DOHH2 (cell line): ENCODE measurements at regions not wholly inside any gene's neighbourhood (a gene's known extent, or its start where the extent isn't known, plus 50 kb on each side); places are given as distances from the start of the nearest gene placed in this dataset.

Experiments
- H3F3A ChIP-seq: fragments of 200-600 bp; sonication (generic), shearing (Covaris generic); 2 replicates; pipeline ENCODE4 v1.6.0; 2016; ENCODE audit warnings: antibody characterized with exemption, mild to moderate bottlenecking; ENCODE audit not compliant: control insufficient read depth, insufficient read depth
- H3K27ac ChIP-seq: fragments of 200-600 bp; sonication (generic); 2 replicates; pipeline ENCODE4 v1.5.1; 2014; ENCODE audit warnings: low read depth, mild to moderate bottlenecking, low read length, moderate library complexity
- H3K27me3 ChIP-seq: fragments of 200-600 bp; sonication (generic); 2 replicates; pipeline ENCODE4 v1.6.1; 2014; ENCODE audit warnings: mild to moderate bottlenecking, low read length, mixed read lengths; ENCODE audit not compliant: control insufficient read depth
- H3K36me3 ChIP-seq: fragments of 200-600 bp; sonication (generic); 2 replicates; pipeline ENCODE4 v1.6.1; 2014; ENCODE audit warnings: mild to moderate bottlenecking, low read length, moderate library complexity, mixed read lengths; ENCODE audit not compliant: control insufficient read depth
- H3K4me1 ChIP-seq: fragments of 200-600 bp; sonication (generic); 2 replicates; pipeline ENCODE4 v1.6.1; 2014; ENCODE audit warnings: mild to moderate bottlenecking, low read length, mixed read lengths; ENCODE audit not compliant: control insufficient read depth
- H3K4me2 ChIP-seq: fragments of 200-600 bp; sonication (generic); 2 replicates; pipeline ENCODE4 v1.6.0; 2014; ENCODE audit warnings: mild to moderate bottlenecking, low read length, moderate library complexity
- H3K4me3 ChIP-seq: fragments of 200-600 bp; sonication (generic); 2 replicates; pipeline ENCODE4 v1.5.1; 2014; ENCODE audit warnings: mild to moderate bottlenecking, low read length, mixed read lengths
- H3K79me2 ChIP-seq: fragments of 200-600 bp; sonication (generic); 2 replicates; pipeline ENCODE4 v1.6.1; 2014; ENCODE audit warnings: mild to moderate bottlenecking, low read length, mixed read lengths; ENCODE audit not compliant: control insufficient read depth
- H3K9me2 ChIP-seq: fragments of 200-600 bp; sonication (generic); replicated peaks from 2 replicates; pipeline ENCODE4 v1.6.1; 2014; ENCODE audit warnings: mild to moderate bottlenecking, low read length, mixed read lengths; ENCODE audit not compliant: control insufficient read depth
- H3K9me3 ChIP-seq: fragments of 200-600 bp; sonication (generic); 2 replicates; pipeline ENCODE4 v1.6.1; 2014; ENCODE audit warnings: antibody characterized with exemption, low read length, mixed read lengths; ENCODE audit not compliant: control insufficient read depth, insufficient read depth
- H4K20me1 ChIP-seq: fragments of 200-600 bp; sonication (generic); 2 replicates; pipeline ENCODE4 v1.6.0; 2014; ENCODE audit warnings: low read depth, mild to moderate bottlenecking, antibody characterized with exemption, low read length, moderate library complexity; ENCODE audit not compliant: control insufficient read depth, insufficient read depth
- EZH2phosphoT487 ChIP-seq: fragments of 200-600 bp; sonication (generic); IDR thresholded peaks from 2 replicates; pipeline ENCODE4 v1.6.1; 2017; ENCODE audit warnings: borderline replicate concordance, mild to moderate bottlenecking, antibody characterized with exemption, low read length, moderate library complexity, mixed read lengths
- TF ChIP-seq, protein P1 (sequence below): fragments of 200-600 bp; sonication (generic); IDR thresholded peaks from one replicate; pipeline ENCODE4 v1.5.1; 2014; ENCODE audit warnings: antibody characterized with exemption, mild to moderate bottlenecking, low read depth, low read length; ENCODE audit not compliant: poor library complexity, severe bottlenecking

DNA sequence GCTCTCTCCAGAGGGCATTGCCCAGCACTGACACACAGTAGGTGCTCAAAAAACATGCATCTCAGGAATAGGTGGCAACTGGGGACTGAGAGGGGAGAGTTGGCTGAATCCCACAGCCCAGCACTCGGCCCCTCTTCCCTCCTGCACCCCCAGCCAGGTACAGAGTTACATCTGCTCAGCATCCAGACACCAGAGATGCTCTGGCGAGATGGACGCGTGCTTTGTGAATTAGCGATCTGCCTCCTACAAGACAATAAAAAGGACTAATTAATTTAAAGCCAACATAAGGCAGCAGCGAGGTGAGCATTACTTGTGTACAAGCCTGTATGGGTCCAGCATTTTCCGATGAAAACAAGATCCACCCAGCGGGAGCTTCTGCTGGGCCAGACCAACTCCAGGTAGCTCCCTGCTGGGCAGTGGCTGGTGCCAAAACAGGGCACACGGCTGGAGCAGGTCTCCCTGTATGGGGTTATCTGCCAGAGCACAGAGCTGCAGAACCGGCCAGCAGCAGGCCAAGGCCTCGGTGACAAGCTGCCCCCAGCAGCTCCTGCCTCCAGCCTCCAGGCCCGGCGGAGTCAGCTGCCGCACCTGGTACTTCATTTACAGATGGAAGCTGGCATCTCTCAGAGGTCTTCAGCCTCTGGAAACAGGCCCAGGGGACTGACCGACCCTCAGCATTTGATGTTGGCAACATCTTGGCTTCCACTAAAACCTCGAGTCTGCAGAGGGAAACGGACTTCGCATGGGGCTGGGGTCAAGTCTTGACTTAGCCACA is 219.7 kb upstream of the SDK2 start:
- no peaks in the 10 kb centered on the region for H3K36me3 ChIP-seq
- no peaks in the 10 kb centered on the region for H3K9me3 ChIP-seq
- no peaks in the 10 kb centered on the region for H3K9me2 ChIP-seq
- H3F3A ChIP-seq, result no peaks in the 10 kb centered on the region
- H4K20me1 ChIP-seq, result no peaks in the 10 kb centered on the region
- H3K27me3 ChIP-seq, result no peaks in the 10 kb centered on the region
- TF ChIP-seq, protein P1, sequence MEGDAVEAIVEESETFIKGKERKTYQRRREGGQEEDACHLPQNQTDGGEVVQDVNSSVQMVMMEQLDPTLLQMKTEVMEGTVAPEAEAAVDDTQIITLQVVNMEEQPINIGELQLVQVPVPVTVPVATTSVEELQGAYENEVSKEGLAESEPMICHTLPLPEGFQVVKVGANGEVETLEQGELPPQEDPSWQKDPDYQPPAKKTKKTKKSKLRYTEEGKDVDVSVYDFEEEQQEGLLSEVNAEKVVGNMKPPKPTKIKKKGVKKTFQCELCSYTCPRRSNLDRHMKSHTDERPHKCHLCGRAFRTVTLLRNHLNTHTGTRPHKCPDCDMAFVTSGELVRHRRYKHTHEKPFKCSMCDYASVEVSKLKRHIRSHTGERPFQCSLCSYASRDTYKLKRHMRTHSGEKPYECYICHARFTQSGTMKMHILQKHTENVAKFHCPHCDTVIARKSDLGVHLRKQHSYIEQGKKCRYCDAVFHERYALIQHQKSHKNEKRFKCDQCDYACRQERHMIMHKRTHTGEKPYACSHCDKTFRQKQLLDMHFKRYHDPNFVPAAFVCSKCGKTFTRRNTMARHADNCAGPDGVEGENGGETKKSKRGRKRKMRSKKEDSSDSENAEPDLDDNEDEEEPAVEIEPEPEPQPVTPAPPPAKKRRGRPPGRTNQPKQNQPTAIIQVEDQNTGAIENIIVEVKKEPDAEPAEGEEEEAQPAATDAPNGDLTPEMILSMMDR, result no peak
- TF ChIP-seq EZH2phosphoT487, result no peak
- no peak overlapping the region for H3K4me3 ChIP-seq
- H3K27ac ChIP-seq, result no peak overlapping the region
- no peaks in the 10 kb centered on the region for H3K4me1 ChIP-seq
- H3K4me2 ChIP-seq, result no peak overlapping the region
- H3K79me2 ChIP-seq, result no peaks in the 10 kb centered on the region

GRCh38 chr17:73865831-73866230 is 221.6 kb upstream of the SDK2 start:
- Histone ChIP-seq H3K4me2 (no peak overlapping the region), H3K27me3 (no peaks in the 10 kb centered on the region), H3K9me3 (no peaks in the 10 kb centered on the region), H3K36me3 (no peaks in the 10 kb centered on the region), H3K79me2 (no peaks in the 10 kb centered on the region), H3F3A (no peaks in the 10 kb centered on the region), H3K4me3 (no peak overlapping the region), H3K9me2 (no peaks in the 10 kb centered on the region), H3K4me1 (no peaks in the 10 kb centered on the region), H3K27ac (no peak overlapping the region), H4K20me1 (no peaks in the 10 kb centered on the region)
- TF ChIP-seq, protein P1, result no peak
- no peak for TF ChIP-seq EZH2phosphoT487

- Histone ChIP-seq H3K9me3 (no peaks in the 10 kb centered on the region), H4K20me1 (no peaks in the 10 kb centered on the region), H3F3A (no peaks in the 10 kb centered on the region), H3K9me2 (no peaks in the 10 kb centered on the region), H3K4me2 (no peak overlapping the region), H3K4me3 (no peak overlapping the region), H3K36me3 (no peaks in the 10 kb centered on the region), H3K27me3 (no peaks in the 10 kb centered on the region), H3K27ac (no peak overlapping the region), H3K4me1 (no peaks in the 10 kb centered on the region), H3K79me2 (no peaks in the 10 kb centered on the region)
- TF ChIP-seq EZH2phosphoT487, result no peak
- TF ChIP-seq, protein P1, result no peak
Observed at GRCh38 chr17:73867056-73867455, 222.8 kb upstream of the SDK2 start.
